Muscle of back (tissue), 3 donors: ENCODE measurements at regions not wholly inside any gene's neighbourhood (a gene's known extent, or its start where the extent isn't known, plus 50 kb on each side); places are given as distances from the start of the nearest gene placed in this dataset.
"Not testable (repeated sequence)": the region's sequence is repeated elsewhere in the genome, so short reads cannot be mapped to it uniquely, and the experiment has no call there.

Experiments used
- DNase-seq, 3 donors: peaks; one replicate each; pipeline versions ENCODE4 v3.0.0 to v3.0.0-alpha.2; 2013

GRCh38 chr9:39665020-39665419 lies 309.6 kb downstream of the SPATA31A1 start:
- not testable (repeated sequence) for DNase-seq

GRCh38 chr9:39674437-39675210 lies 319.2 kb downstream of the SPATA31A1 start:
- DNase-seq: not testable (repeated sequence)

DNA sequence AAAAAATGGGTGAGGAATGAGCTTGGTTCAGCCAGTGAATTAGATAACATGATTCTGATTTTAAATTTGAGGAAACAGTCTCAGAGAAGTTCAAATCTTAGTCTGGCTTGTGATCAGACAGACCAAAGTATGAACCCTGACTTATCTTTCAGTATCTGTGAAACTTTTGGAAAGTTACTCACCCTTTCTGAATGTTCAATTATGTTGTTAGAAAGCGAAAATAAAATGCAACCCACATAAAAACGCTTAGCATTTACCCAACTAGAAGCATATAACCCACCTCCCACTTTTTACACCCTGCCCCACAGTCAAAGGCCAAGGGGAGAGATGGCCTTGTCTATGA lies 319.7 kb downstream of the SPATA31A1 start:
- DNase-seq: not testable (repeated sequence)

DNA sequence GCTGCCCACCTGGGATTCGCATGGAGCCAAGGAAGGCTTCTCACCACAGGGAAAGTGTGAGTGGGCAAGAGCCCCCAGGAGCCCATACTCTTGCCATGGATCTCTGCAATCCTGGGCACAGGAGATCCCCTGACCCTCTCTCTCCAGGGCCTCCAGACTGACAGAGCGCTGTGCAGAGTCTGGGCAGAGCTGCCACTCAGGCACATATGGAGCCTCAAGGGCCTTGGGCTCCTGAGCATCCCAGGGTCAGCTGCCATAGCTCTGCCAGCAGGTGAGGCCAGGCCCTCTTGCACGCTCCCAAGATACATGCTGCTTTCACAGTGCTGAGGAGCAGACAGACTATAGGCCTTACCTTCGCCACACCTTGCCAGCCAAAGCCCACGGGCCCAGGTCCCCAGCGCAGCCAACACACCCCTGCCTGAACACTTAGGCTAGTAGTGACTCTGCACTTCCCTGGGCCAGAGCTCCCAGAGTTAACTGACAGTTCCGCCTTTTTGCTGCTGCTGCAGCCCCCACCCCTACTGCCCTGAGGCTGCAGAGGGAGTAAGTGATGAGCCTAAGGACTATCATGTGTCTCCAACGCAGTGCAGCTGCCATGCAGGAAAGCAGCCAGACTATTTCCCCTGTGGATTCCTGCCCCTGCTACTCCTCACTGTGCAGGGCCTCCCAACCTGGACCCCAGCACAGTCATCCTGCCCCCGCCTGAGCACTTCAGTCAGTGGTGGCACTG lies 323.2 kb downstream of the SPATA31A1 start:
- not testable (repeated sequence) for DNase-seq

DNA sequence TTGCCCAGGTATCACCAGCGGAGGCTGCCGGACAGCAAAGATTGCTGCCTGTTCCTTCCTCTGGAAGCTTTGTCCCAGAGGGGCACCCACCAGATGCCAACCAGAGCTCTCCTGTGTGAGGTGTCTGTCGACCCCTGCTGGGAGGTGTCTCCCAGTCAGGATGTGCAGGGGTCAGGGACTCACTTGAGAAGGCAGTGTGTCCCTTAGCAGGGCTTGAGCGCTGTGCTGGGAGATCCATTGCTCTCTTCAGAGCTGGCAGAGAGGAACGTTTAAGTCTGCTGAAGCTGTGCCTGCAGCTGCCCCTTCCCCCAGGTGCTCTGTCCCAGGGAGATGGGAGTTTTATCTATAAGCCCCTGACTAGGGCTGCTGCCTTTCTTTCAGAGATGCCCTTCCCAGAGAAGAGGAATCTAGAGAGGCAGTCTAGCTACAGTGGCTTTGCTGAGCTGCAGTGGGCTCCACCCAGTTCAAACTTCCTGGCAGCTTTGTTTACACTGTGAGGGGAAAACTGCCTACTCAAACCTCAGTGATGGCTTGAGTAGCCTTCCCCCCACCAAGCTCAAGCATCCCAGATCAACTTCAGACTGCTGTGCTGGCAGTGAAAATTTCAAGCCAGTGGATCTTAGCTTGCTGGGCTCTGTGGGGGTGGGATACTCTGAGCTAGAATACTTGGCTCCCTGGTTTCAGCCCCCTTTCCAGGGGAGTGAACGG lies 325.4 kb downstream of the SPATA31A1 start:
- not testable (repeated sequence) for DNase-seq

DNA sequence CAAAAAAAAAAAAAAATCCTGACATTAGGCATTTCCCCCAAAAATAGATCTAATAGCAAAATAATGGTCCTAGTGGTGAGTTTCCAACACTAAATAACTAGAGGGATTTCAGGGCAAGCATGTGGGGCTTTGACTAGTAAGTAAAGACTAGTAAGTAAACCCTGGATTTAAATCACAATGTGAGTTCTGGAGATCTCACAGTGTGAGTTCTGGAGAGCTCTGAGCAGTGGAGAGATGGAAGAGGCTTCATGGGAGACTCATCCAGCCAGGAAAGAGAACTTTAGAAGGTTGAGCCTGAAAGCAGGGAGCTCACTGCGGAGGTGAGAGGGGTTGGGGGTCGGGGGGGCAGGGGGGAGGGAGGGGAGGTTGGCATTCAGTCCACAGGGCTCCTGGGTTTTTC lies 373.4 kb downstream of the SPATA31A1 start:
- not testable (repeated sequence) for DNase-seq

GRCh38 chr9:39744898-39745297 lies 389.4 kb downstream of the SPATA31A1 start:
- not testable (repeated sequence) for DNase-seq

GRCh38 chr9:39775570-39775969 lies 420.1 kb downstream of the SPATA31A1 start:
- not testable (repeated sequence) for DNase-seq

DNA sequence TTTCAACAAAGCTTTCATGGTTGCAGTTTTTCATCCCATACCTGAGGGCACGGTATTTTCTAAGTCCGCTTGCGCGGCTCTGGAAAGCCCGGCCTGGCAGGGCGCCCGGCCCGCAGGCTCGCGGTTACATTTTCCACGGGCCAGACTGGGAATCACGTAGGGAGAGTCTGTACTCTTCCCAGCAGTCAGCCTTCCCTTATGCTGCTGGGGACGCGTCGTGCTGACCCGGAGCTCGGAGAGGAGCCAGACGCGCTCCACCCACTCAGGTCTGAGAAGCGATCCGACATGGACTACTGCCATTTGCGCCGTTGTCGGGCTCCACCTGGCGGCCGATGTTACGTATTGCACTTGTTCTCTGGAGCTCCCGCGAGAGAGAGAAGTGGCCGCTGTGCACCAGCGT lies 435.9 kb downstream of the SPATA31A1 start:
- DNase-seq: not testable (repeated sequence)

DNA sequence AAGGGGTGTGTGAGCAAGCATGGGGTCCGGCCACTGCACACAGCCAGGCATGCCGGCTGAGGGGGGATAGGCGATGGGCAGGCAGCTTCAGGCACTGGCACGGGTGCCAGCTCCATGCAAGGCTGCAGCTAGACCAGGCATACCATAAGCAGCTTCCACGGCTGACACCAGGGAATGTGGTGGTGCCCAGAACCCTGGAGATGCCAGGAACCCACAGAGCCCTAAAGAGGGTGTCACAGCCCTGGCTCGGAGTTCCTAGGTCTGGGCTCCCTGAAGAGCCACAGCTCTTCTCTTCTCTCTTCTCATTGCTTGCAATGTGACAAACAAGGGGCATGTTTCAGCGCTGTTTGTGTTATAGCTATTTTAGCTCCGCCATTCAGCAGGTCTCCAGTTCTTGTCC lies 442.5 kb downstream of the SPATA31A1 start:
- not testable (repeated sequence) for DNase-seq

DNA sequence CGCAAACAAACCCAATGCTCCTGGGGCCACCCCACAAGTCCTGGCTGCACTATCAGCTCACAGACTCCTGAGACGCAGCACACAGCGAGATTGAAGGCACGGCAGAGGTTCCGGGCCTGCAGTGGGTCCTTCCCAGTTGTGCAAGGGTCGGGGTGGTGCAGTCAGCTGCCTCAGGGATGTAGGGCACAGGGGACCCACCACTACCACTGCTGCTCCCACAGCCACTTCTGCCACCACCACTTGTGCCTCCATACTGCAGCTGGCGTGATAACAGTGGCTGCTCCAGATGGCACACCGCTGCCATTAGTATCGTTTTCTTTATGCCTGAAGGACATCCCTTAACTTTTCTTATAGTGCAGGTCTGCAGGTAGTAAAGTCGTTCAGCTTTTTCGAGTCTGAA lies 443.8 kb downstream of the SPATA31A1 start:
- DNase-seq: not testable (repeated sequence)

DNA sequence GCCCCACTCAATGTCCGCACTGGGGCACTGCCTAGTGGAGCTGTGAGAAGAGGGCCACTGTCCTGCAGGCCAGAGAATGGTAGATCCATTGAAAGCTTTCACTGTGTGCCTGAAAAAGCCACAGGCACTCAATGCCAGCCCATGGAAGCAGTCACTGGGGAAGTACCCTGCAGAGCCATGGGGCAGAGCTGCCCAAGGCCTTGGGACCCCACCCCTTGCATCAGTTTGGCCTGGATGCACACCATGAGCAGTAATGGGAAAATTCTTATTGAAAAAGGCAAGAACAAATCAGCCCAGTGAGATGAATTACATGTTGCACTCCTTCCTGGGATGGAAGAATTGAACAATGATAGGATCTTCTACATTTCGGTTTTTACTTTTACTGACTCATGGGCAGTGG lies 447.1 kb downstream of the SPATA31A1 start:
- not testable (repeated sequence) for DNase-seq

- DNase-seq: peak; percentile 38 to 77 (median 61)
These were observed 454.1 kb downstream of the SPATA31A1 start for GRCh38 chr9:39809401-39810226.

GRCh38 chr9:39810401-39810800 lies 454.9 kb downstream of the SPATA31A1 start:
- not testable (repeated sequence) for DNase-seq

DNA sequence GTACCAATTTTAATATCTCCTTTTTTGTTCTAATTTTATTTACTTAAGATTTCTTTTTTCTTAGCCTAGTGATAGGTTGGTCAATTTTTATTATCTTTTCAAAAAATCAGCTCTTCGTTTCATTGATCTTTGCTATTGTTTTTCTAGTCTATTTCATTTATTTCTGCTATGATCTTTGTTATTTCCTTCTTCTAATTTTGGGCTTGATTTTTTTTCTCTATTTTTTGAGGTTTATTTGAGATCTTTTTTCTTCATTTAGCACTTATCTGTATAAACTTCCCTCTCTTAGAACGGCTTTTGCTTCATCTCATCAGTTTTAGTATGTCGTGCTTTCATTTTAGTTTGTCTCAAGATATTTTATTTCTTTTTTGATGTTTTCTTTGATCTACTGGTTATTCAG lies 456.1 kb downstream of the SPATA31A1 start:
- not testable (repeated sequence) for DNase-seq

- DNase-seq: not testable (repeated sequence)
These were observed 473.0 kb downstream of the SPATA31A1 start for GRCh38 chr9:39828457-39828856.
